ENCODE measurements at regions not wholly inside any gene's neighbourhood (a gene's known extent, or its start where the extent isn't known, plus 50 kb on each side); places are given as distances from the start of the nearest gene placed in this dataset.

DNA sequence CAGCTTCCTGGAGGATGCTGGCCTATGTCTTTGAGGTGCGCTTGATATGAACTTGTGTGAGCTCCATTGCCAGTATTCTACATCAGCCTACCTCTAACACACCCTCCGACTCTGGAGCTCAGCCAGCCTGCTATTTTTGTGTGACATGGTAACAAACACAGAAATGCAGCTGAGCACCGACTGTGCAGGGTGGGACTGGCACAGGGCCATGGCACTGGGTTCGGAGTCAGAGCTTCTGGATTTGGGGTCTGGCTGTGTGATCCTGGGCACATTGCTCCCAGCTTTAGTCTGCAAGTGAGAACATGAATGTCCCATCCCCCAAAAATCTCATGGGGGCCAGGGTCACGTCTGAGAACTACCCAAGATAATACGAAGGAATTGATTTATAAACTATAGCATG lies 257.2 kb upstream of the CTBP2 start:
- TF ChIP-seq EZH2phosphoT487 (IDR thresholded peaks at IDR 0.05; ENCODE audit: borderline replicate concordance) = no peak
- TF ChIP-seq, protein P1, sequence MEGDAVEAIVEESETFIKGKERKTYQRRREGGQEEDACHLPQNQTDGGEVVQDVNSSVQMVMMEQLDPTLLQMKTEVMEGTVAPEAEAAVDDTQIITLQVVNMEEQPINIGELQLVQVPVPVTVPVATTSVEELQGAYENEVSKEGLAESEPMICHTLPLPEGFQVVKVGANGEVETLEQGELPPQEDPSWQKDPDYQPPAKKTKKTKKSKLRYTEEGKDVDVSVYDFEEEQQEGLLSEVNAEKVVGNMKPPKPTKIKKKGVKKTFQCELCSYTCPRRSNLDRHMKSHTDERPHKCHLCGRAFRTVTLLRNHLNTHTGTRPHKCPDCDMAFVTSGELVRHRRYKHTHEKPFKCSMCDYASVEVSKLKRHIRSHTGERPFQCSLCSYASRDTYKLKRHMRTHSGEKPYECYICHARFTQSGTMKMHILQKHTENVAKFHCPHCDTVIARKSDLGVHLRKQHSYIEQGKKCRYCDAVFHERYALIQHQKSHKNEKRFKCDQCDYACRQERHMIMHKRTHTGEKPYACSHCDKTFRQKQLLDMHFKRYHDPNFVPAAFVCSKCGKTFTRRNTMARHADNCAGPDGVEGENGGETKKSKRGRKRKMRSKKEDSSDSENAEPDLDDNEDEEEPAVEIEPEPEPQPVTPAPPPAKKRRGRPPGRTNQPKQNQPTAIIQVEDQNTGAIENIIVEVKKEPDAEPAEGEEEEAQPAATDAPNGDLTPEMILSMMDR (conservative IDR thresholded peaks at IDR 0.05; ENCODE audit: low read length) = no peak
- H3K9me3 ChIP-seq (ENCODE audit: insufficient read depth, low read depth, low read length) = peaks cover 6% of the 10 kb centered on the region; the same call in 1 of the 2 replicates
- H3K79me2 ChIP-seq (ENCODE audit: insufficient read depth, low read length) = no peaks in the 10 kb centered on the region
- no peaks in the 10 kb centered on the region for H3K9me2 ChIP-seq (replicated peaks; ENCODE audit: low read depth, low read length)
- no peak overlapping the region for H3K9ac ChIP-seq (ENCODE audit: low read depth, low read length, poor library complexity, severe bottlenecking)
- H3K4me3 ChIP-seq (ENCODE audit: low read length, poor library complexity, severe bottlenecking) = no peak overlapping the region
- no peak overlapping the region for H2AFZ ChIP-seq (ENCODE audit: low read length)
- H3K4me1 ChIP-seq (ENCODE audit: insufficient read depth, low read length, poor library complexity, severe bottlenecking) = no peaks in the 10 kb centered on the region
- no peaks in the 10 kb centered on the region for H3F3A ChIP-seq (ENCODE audit: low read depth)
- no peaks in the 10 kb centered on the region for H4K20me1 ChIP-seq (ENCODE audit: insufficient read depth, low read length, poor library complexity, severe bottlenecking)
- no peak overlapping the region for H3K4me2 ChIP-seq (ENCODE audit: low read depth, low read length, poor library complexity, severe bottlenecking)
- H3K36me3 ChIP-seq (ENCODE audit: insufficient read depth, low read length) = no peaks in the 10 kb centered on the region
- H3K27me3 ChIP-seq (ENCODE audit: insufficient read depth, low read length, poor library complexity, severe bottlenecking) = no peaks in the 10 kb centered on the region

- no peak overlapping the region for H3K4me2 ChIP-seq (ENCODE audit: low read depth, low read length, poor library complexity, severe bottlenecking)
- no peak overlapping the region for H3K4me3 ChIP-seq (ENCODE audit: low read length, poor library complexity, severe bottlenecking)
- TF ChIP-seq, protein P1 (conservative IDR thresholded peaks at IDR 0.05; ENCODE audit: low read length) = no peak
- no peak for TF ChIP-seq EZH2phosphoT487 (IDR thresholded peaks at IDR 0.05; ENCODE audit: borderline replicate concordance)
- H3K4me1 ChIP-seq (ENCODE audit: insufficient read depth, low read length, poor library complexity, severe bottlenecking) = no peaks in the 10 kb centered on the region
- no peaks in the 10 kb centered on the region for H3K9me2 ChIP-seq (replicated peaks; ENCODE audit: low read depth, low read length)
- H2AFZ ChIP-seq (ENCODE audit: low read length) = no peak overlapping the region
- H3K27me3 ChIP-seq (ENCODE audit: insufficient read depth, low read length, poor library complexity, severe bottlenecking) = no peaks in the 10 kb centered on the region
- no peaks in the 10 kb centered on the region for H4K20me1 ChIP-seq (ENCODE audit: insufficient read depth, low read length, poor library complexity, severe bottlenecking)
- no peaks in the 10 kb centered on the region for H3F3A ChIP-seq (ENCODE audit: low read depth)
- no peak overlapping the region for H3K9ac ChIP-seq (ENCODE audit: low read depth, low read length, poor library complexity, severe bottlenecking)
- 0 out of 2 replicates have a peak, but pooled peaks cover 4% of the 10 kb centered on the region for H3K9me3 ChIP-seq (ENCODE audit: insufficient read depth, low read depth, low read length)
- H3K79me2 ChIP-seq (ENCODE audit: insufficient read depth, low read length) = no peaks in the 10 kb centered on the region
- H3K36me3 ChIP-seq (ENCODE audit: insufficient read depth, low read length) = no peaks in the 10 kb centered on the region
Observed at GRCh38 chr10:125415964-125416363, 255.6 kb upstream of the CTBP2 start.

- no peaks in the 10 kb centered on the region for H3F3A ChIP-seq (ENCODE audit: low read depth)
- H3K4me3 ChIP-seq (ENCODE audit: low read length, poor library complexity, severe bottlenecking) = no peak overlapping the region
- no peaks in the 10 kb centered on the region for H3K27me3 ChIP-seq (ENCODE audit: insufficient read depth, low read length, poor library complexity, severe bottlenecking)
- no peaks in the 10 kb centered on the region for H4K20me1 ChIP-seq (ENCODE audit: insufficient read depth, low read length, poor library complexity, severe bottlenecking)
- no peak overlapping the region for H3K9ac ChIP-seq (ENCODE audit: low read depth, low read length, poor library complexity, severe bottlenecking)
- no peaks in the 10 kb centered on the region for H3K36me3 ChIP-seq (ENCODE audit: insufficient read depth, low read length)
- no peaks in the 10 kb centered on the region for H3K79me2 ChIP-seq (ENCODE audit: insufficient read depth, low read length)
- no peak for TF ChIP-seq EZH2phosphoT487 (IDR thresholded peaks at IDR 0.05; ENCODE audit: borderline replicate concordance)
- TF ChIP-seq, protein P1 (conservative IDR thresholded peaks at IDR 0.05; ENCODE audit: low read length) = no peak
- H3K4me2 ChIP-seq (ENCODE audit: low read depth, low read length, poor library complexity, severe bottlenecking) = no peak overlapping the region
- H2AFZ ChIP-seq (ENCODE audit: low read length) = no peak overlapping the region
- H3K4me1 ChIP-seq (ENCODE audit: insufficient read depth, low read length, poor library complexity, severe bottlenecking) = no peaks in the 10 kb centered on the region
- 0 out of 2 replicates have a peak, but pooled peaks cover 4% of the 10 kb centered on the region for H3K9me3 ChIP-seq (ENCODE audit: insufficient read depth, low read depth, low read length)
- no peaks in the 10 kb centered on the region for H3K9me2 ChIP-seq (replicated peaks; ENCODE audit: low read depth, low read length)
Observed at GRCh38 chr10:125415006-125415633, 254.8 kb upstream of the CTBP2 start.
